ENCODE measurements at regions not wholly inside any gene's neighbourhood (a gene's known extent, or its start where the extent isn't known, plus 50 kb on each side); places are given as distances from the start of the nearest gene placed in this dataset.

- H3K4me1 ChIP-seq (ENCODE audit: control insufficient read depth in 4 of 4, insufficient read depth in 4 of 4, low read length in 3 of 4), result no peaks in the 10 kb centered on the region
- H3K27ac ChIP-seq (ENCODE audit: low read depth in 1 of 2, low read length in 2 of 2), result no peak overlapping the region
- peaks cover 0 to 8% (median 0%) of the 10 kb centered on the region in 4 donors for H3K27me3 ChIP-seq (ENCODE audit: control insufficient read depth in 4 of 4, insufficient read depth in 4 of 4, low read length in 3 of 4)
- DNase-seq (ENCODE audit: low spot score), result no peak
- H3K4me3 ChIP-seq (ENCODE audit: low read depth in 1 of 3, low read length in 3 of 3), result no peak overlapping the region
- WGBS, result 69% methylated on average over 6 of the region's 6 CpGs
- no peaks in the 10 kb centered on the region for H3K9me3 ChIP-seq (ENCODE audit: control insufficient read depth in 4 of 4, low read length in 3 of 4)
- no peak overlapping the region for H3K9ac ChIP-seq (ENCODE audit: low read depth in 1 of 2, low read length in 2 of 2)
- no peaks in the 10 kb centered on the region for H3K36me3 ChIP-seq (ENCODE audit: control insufficient read depth in 4 of 4, insufficient read depth in 3 of 4, low read depth in 1 of 4, low read length in 3 of 4)
- TF ChIP-seq FOXA1 (IDR thresholded peaks at IDR 0.05), result no peak
- TF ChIP-seq RXRA (IDR thresholded peaks at IDR 0.05), result no peak
- TF ChIP-seq HNF4A (conservative IDR thresholded peaks at IDR 0.05), result no peak
These were observed 92.2 kb upstream of the ZNF536 start for GRCh38 chr19:30280018-30280417.

DNA sequence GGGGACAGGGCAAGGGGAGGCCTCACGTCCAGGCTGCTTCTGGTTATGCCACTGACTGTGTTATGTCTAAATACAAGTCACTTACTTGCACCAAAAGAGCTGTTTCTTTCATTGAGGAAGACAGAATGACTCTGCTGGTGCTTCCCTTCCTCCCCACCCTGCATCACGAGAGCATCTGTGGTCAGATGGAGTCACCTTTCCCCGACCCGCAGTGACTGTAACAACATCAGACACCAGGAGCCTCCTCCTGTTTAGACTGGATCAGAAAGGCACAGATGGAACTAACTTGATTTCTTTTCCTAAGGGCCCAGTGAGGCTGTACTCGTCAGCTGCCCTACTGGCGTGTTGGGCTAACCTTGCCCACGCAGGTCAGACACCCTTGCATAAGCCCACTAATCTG lies 90.3 kb upstream of the ZNF536 start:
- Histone ChIP-seq H3K27ac (ENCODE audit: low read depth in 1 of 2, low read length in 2 of 2) (no peak overlapping the region), H3K4me1 (ENCODE audit: control insufficient read depth in 4 of 4, insufficient read depth in 4 of 4, low read length in 3 of 4) (no peaks in the 10 kb centered on the region), H3K27me3 (ENCODE audit: control insufficient read depth in 4 of 4, insufficient read depth in 4 of 4, low read length in 3 of 4) (peaks cover 0 to 8% (median 0%) of the 10 kb centered on the region in 4 donors), H3K36me3 (ENCODE audit: control insufficient read depth in 4 of 4, insufficient read depth in 3 of 4, low read depth in 1 of 4, low read length in 3 of 4) (no peaks in the 10 kb centered on the region), H3K4me3 (ENCODE audit: low read depth in 1 of 3, low read length in 3 of 3) (no peak overlapping the region), H3K9me3 (ENCODE audit: control insufficient read depth in 4 of 4, low read length in 3 of 4) (no peaks in the 10 kb centered on the region), H3K9ac (ENCODE audit: low read depth in 1 of 2, low read length in 2 of 2) (no peak overlapping the region)
- WGBS, result 71% methylated on average over 7 of the region's 7 CpGs
- no peak for DNase-seq (ENCODE audit: low spot score)
- TF ChIP-seq FOXA1 (IDR thresholded peaks at IDR 0.05) (no peak), EGR1 (IDR thresholded peaks at IDR 0.05; ENCODE audit: low read depth in 2 of 2) (no peak), HNF4A (conservative IDR thresholded peaks at IDR 0.05) (no peak), GABPA (IDR thresholded peaks at IDR 0.05 in 1 of 2, conservative IDR thresholded peaks at IDR 0.05 in 1 of 2) (no peak), RAD21 (IDR thresholded peaks at IDR 0.05) (no peak), CTCF (IDR thresholded peaks at IDR 0.05; ENCODE audit: low read depth, low read length, missing input control) (no peak), NR2F2 (IDR thresholded peaks at IDR 0.05) (no peak), HNF4G (IDR thresholded peaks at IDR 0.05) (no peak), MAX (IDR thresholded peaks at IDR 0.05) (no peak), JUND (IDR thresholded peaks at IDR 0.05) (no peak), REST (IDR thresholded peaks at IDR 0.05) (no peak), YY1 (IDR thresholded peaks at IDR 0.05) (no peak), RXRA (IDR thresholded peaks at IDR 0.05) (no peak), FOXA2 (IDR thresholded peaks at IDR 0.05) (no peak), SP1 (IDR thresholded peaks at IDR 0.05) (no peak), TAF1 (conservative IDR thresholded peaks at IDR 0.05) (no peak)
- TF ChIP-seq, protein P1, sequence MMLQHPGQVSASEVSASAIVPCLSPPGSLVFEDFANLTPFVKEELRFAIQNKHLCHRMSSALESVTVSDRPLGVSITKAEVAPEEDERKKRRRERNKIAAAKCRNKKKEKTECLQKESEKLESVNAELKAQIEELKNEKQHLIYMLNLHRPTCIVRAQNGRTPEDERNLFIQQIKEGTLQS (IDR thresholded peaks at IDR 0.05), result no peak
- TF ChIP-seq, protein P2, sequence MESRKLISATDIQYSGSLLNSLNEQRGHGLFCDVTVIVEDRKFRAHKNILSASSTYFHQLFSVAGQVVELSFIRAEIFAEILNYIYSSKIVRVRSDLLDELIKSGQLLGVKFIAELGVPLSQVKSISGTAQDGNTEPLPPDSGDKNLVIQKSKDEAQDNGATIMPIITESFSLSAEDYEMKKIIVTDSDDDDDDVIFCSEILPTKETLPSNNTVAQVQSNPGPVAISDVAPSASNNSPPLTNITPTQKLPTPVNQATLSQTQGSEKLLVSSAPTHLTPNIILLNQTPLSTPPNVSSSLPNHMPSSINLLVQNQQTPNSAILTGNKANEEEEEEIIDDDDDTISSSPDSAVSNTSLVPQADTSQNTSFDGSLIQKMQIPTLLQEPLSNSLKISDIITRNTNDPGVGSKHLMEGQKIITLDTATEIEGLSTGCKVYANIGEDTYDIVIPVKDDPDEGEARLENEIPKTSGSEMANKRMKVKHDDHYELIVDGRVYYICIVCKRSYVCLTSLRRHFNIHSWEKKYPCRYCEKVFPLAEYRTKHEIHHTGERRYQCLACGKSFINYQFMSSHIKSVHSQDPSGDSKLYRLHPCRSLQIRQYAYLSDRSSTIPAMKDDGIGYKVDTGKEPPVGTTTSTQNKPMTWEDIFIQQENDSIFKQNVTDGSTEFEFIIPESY (IDR thresholded peaks at IDR 0.05), result no peak

Measured in liver (tissue), 8 donors.